ENCODE measurements at regions not wholly inside any gene's neighbourhood (a gene's known extent, or its start where the extent isn't known, plus 50 kb on each side); places are given as distances from the start of the nearest gene placed in this dataset.
"Not testable (repeated sequence)": the region's sequence is repeated elsewhere in the genome, so short reads cannot be mapped to it uniquely, and the experiment has no call there.

DNA sequence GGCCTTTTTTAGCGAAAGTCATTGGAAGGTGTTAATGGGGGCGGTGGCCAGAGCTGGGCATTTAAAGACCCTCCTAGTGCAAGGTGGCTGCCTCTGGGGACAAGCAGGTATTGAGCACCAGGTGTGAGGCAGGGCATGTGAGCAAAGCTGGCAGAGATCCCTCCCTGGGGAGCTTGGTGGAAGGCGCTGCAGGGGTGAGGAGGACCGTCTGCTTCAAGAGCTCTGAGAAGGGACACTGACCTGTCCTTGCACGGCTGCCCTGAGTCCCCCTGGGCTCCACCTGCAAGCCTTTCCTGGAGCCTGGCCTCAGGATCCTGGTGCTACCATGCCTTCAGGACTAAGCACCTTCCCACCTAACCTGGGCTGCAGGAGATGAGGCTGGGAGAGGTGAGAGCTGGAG is 127.0 kb upstream of the CIBAR2 start:
- no peak for DNase-seq (ENCODE audit: low spot score)

DNA sequence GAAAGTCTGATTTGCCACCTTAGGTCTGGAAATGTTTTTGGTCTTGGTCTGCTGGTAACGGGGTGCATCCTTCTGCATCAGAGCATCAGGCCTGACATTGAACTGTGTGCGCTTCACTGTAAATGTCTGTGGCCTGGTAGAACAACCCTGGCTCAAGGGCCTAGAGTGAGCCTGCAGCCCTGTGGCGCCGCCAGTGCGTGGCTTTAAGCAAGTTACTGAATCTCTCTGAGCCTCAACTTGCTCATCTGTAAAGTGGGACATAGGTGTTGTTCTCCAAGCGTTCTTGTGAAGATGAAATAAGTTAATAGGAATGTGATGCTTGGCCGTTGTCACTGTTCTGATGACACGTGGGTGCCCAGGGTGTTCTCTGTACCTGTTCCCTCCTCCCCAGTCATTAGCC is 127.6 kb upstream of the CIBAR2 start:
- no peak for DNase-seq (ENCODE audit: low spot score)

DNA sequence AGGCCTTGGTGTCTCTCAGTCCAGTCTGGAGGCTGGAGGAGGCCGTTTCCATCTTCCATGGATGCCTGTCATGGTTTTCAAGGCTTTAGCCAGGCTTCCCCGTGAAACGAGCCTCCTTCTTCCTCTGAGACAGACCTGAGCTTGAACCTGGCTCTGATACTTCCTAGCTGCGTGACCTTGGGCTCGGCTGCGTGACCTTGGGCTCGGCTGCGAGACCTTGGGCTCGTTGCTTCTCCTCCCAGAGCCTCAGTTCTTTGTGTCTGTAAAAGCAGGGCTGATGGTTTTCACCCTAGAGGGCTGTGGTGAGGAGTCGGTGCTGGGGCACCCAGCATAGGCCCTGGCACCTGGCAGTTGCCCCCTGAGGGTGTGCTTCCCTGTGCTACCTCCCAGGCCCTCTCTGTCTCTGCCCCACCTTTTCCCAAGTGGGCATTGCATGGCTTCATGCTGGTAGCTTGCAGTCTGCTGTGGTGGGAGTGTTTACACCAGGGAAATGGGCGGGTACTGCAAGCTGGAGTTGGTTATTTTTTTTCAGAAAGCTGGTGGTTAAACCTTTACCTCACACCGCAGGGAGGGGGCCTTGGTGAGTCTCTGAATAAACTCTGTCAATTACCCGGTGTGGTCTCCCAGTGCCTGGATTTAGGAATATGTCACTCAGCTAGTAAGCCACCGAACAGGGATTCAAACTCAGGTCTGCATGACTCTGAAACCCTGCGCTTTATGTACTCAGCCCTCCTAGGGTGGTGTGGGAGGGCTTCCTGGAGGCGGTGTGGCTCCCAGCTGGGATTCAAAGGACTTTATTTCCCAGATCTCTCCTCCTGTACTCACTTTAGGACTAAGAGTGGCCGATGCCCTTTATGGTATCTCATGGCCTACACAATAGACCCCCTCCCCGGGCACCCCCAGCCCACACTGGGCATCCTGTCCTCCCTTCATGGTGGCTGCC is 129.0 kb upstream of the CIBAR2 start:
- DNase-seq (ENCODE audit: low spot score): no peak

DNA sequence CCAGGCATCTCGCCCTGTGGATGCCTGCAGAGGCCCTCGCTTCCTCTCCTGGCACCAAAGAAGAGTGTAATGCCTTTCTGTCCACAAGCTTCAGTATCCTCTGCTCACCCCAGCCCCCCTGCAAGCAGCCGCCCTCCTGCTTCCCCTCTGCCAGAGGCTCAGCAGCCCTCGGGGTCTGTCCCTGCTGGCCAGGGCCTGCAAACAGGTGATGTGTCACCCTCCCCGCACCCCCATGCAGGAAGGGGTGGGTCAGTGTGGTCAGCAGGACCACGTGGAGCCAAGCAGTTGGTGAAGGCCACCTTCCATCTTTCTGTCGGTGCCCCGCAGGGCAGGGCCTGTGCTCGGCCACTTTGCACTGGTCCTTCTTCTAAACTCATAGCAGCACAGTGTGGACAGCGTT is 129.9 kb upstream of the CIBAR2 start:
- no peak for DNase-seq (ENCODE audit: low spot score)

DNA sequence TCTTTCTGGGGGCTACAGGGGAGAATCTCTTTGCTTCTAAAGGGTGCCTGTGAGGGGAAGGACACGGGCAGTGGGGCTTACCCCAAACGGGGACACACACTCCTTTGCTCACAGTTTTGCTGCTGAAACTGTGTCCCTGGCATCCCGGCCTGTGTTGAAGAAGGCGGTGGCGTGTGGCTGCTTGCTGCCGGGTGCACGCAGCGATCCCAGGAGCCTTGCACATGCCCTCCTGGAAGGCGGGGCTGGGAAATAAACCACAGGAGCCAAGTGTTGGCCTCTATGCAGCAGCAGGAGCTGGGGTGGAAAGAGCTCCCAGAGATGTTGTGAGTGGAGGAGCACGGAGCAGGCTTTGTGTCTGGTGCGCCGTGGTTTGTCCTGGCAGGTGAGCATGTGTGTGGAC is 131.0 kb upstream of the CIBAR2 start:
- DNase-seq (ENCODE audit: low spot score): no peak

DNA sequence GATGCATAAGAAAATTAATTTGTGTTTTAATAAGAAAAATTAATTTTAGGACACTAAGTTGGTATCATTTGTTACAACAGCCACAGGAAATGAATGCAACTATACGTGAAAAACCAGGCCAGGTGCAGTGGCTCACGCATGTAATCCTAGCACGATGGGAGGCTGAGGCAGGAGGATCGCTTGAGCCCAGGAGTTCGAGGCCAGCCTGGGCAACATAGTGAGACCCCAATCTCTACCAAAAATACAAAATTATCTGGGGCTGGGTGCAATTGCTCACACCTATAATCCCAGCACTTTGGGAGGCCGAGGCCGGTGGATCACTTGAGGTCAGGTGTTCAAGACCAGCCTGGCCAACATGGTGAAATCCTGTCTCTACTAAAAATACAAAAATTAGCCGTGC is 132.2 kb upstream of the CIBAR2 start:
- DNase-seq (ENCODE audit: low spot score): not testable (repeated sequence)

DNA sequence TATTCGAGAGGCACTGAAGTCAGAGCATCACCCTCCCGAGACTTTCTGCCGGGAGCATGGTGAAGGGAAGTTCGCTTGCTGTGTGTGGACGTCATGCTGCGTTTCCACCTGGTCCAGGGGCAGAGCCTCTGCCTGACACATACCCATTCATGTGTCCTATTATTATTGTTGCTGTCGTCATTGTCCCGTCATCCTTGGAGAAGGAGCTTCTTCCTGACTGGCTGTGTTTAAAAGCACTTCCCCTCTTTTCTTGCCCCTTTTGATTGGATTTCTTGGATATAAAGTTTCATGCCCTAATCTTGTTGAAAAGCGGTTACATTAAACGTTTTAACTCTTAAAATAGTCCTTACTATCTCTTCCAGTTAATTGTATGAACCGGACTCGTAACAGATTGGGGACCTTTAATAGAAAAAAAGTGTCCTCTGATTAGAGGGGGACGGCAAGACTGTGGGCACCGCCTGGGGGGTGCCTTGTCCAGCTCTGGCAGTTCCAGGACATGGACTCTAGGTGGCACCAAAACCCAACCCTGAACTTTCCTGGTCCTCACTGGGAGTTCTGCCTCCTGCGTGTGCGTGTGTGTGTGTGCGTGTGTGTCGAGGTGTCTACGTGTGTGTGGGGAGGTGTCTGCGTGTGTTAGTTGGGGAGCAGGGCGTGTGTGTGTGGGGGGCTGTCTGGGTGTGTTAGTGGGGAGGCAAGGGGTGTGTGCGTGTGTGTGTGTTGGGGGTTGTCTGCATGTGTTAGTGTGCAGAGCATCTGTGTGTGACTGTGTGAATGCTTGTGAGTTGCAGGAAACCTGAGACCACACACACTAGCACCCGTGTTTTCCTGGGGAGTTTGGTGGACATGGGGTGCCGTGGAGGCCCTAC is 133.3 kb upstream of the CIBAR2 start:
- peak; percentile 64 for DNase-seq (ENCODE audit: low spot score)

DNA sequence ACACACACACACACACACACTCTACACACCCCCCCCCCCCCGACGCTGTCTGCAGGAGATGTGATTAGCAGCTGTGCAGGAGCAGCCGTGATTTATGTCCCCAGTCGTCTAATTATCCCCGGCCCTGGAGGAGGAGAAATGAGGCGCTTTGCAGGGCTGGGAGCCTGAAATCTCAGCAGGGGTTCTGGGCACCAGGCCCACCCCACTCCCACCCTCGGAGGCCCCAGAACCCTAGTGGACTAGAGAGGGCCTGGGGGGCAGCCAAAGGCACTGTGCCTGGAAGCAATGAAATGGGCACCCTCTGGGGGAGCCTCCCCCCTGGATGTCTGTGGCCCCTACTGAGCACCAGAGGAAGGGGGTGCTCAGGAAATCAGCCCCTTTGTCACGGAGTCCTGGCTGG is 134.2 kb upstream of the CIBAR2 start:
- no peak for DNase-seq (ENCODE audit: low spot score)

DNA sequence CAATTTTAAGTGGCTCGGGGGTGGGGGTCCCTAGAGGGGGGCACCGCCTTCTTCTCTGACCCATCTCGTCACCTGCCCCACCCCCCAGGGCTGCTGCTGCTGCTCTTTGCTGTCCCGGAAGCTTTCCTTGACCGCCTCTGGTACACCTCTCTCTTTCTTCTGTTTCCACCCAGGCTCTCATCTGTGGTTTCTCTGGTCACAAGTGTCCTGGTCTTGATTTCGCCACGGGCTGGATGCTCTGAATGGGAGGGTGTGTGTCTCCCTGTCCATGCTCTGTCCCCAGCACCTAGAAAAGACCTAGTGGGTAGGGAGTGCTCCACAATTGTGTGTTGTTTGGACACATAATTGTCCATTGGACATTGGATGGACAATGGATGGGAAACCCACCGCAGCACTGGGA is 134.7 kb upstream of the CIBAR2 start:
- DNase-seq (ENCODE audit: low spot score): no peak

DNA sequence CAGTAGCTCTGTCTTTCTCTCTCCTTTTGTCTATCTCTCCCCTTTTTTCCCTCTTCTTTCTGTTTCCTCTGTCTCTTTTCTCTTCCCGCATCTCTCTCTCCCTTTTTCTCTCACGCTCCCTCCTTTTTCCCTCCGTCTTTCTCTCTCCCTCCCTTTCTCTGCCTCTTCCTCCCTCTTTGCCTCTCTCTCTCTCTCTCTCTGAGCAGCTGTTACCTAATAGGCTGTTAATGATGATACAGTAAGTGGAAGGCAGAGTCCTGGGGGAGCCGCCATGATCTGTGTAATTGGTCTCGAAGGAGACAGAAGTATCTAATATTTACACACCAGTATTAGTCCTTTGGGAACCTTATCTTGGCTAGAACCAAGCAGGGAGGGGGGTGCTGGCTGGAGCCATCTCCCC is 136.1 kb upstream of the CIBAR2 start:
- no peak for DNase-seq (ENCODE audit: low spot score)

DNA sequence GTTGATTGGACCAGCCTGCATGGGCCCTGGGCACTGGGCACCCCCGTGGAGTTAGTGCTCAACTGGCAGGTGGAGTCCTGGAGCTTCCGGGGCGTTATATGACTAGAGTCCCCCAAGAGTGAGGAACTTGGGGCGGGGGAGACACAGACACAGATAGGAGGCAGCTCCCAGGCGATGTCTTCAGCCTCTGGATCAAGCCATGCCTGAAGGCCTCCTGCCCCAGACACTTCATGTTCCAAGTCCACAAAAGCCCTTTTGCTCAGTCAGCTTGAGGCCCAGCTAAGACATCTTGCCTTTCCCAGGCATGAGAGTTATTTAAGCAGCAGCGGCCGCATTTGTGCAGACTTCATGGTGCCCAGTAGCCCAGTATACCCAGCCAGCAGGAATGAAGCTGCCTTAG is 136.6 kb upstream of the CIBAR2 start:
- no peak for DNase-seq (ENCODE audit: low spot score)

DNA sequence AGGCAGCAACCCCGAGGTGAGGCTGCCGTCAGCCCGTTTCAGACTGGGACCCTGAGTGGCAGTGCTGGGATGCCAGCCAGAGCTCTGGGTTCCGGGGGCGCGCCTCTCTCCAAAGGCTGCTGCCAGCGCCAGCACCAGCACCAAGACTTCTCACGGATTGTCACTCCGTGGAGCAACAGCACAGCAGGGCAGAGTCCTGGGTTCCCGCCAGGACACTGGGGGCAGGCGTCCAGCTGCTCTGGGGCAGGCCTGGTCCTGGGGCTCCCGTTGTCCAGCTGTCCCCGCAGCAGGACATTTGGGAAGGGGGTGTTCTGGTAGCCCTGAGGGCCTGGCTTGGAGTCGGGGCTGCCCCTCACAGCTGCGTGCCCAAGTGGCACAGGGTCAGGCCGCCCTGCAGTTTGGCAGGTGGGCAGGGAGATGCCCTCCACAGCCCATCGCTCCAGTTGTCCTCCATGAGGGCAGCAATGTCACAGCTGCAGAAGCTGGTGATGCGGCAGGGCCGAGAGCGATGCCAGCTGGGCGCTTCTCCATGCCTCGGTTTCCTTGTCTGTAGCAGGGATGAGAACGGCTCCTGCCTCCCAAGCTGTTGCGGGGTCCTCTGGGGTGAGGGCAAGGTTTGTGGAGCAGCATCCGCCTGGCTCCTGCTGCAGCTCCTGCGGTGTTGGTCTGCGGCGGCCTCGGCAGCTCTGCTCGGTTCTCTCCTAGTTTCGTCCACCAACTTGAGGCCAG is 137.3 kb upstream of the CIBAR2 start:
- DNase-seq (ENCODE audit: low spot score): no peak

DNA sequence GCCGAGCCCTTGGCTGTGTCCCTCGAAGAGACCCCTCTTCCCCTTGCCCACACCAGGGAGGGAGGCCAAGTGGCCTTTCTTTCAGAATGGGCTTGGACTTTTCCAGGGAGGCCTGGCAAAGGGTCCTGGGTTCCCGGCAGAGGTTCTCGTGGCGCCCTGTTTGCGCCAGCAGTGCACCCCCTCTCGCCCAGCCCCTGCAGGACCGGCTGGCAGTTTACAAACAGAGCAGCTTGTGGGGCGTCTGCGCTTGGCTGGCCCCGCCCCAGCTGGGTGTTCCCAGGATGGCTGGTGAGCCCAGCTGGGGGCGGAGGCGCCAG is 137.8 kb upstream of the CIBAR2 start:
- DNase-seq (ENCODE audit: low spot score): no peak

DNA sequence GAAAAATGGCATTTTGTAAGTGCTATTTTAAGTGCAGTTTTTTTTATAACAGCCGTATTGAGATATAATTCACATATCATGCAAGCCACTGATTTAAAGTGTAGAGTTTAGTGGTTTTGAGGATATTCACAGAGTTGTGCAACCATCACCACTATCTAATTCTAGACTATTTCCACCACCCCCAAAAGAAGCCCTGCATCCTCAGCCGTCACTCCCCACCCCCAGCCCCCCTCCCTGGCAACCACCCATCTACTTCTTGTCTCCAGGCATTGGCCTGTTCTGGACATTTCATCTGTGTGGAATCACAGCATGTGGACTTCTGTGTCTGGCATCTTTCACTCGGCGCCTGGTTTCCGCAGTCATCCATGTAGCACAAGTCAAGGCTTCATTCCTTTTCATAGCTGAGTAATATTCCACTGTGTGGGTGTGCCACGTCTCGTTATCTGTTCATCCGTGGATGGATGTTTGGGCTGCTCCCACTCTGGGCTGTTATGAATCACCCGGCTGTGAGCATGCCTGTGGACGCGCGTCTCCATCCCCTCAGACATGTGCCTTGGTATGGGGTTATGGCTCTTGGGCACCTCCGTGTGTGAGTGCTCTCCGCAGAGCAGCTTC is 138.4 kb upstream of the CIBAR2 start:
- DNase-seq (ENCODE audit: low spot score): no peak

DNA sequence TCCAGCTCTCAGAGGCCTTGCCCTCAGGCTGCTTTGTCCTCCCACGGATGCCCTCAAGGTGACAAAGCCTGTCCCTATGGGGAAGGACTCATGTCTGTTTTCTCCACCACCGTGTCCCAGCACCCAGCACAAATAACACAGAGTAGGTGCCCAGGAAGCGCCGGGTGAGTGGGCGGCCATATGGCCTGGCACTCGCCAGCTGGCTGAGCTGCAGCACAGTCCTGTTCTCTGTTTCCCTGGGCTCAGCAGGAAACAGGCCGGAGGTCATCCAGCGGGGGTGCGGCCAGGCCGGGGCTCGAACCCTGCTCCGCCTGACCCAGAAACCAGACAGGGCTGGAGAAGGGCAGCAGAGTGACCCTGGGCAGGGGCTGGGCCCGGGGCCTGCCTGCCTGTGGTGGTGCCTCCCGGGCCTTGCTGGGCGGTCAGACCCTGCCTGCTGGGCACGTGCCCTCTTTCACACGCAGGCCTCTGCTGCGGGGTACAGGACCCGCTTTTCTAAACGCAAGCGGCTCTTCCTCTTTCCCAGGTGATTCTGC is 139.0 kb upstream of the CIBAR2 start:
- DNase-seq (ENCODE audit: low spot score): no peak

DNA sequence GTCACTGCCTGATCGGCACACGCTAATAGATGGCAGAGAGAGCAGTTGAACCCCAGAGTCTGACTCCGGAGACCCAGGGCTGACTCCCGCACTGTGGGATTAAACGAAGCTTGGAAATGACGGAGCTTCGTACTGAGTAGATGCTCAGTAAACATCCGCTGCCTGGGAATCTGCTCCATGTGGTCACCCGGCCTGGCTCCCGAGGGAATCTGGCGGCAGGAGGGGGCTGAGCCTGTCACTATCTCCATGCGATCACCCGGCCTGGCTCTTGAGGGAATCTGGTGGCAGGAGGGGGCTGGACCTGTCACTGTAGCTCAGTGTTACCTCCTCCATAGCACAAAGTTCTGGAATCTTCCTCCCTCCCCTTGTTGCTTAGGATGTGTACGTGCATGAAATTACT is 139.7 kb upstream of the CIBAR2 start:
- no peak for DNase-seq (ENCODE audit: low spot score)

DNA sequence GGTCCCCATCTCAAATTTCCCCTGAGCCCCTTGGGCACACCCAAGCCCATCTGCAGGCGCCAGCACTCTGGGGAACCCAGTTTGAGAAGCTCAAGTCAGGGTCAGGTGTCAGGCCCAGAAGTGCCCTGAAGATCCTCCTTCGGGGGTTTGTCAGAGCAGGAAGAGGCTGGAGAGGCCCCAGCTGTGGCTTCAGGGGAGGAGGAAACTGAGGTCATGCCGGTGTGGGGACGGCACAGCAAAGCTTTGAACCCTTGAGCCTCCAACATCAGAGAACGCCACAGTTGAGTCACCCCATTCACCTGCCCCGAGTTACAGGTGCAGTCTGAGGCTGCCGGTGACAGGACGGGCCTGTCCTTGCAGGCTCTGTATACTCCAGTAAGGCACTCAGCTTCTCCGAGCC is 140.2 kb upstream of the CIBAR2 start:
- no peak for DNase-seq (ENCODE audit: low spot score)

DNA sequence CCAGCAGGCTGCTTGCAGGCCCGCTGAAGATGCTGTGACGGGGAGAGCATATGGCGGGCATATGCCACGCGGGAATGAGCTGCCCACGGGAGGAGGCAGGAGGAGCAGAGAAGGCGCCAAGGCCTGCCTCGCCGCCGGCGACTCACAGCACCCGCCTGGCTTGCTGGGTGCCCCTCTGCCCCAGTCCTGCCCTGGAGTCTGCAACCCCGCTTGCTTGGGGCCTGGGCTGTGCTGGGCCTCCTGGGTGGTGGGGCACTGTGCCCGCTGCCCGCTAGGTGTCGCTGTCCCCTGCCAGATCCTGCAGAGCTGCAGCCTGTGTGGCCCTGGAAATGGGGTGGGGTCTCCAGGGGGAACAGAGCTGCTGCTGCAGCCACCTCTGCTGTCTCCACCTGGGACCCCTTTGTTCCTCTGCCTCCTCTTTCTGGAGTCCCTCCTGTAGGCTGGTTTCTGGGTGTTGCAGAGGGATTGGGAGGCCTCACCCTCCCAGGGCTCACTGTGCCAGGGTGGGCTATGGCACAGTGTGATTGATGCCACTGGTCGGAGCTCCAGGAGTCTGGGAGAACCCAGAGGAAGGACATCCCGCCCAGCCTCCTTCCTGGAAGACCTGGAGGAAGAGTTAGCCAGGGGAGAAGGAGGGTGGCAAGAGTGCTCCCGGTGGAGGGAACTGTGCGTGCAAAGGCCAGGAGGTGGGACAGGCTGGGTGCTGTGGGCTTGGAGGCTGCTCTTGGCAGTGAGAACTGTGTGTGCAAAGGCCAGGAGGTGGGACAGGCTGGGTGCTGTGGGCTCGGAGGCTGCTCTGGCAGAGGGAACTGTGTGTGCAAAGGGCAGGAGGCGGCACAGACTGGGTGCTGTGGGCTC is 141.0 kb upstream of the CIBAR2 start:
- peak; percentile 50 for DNase-seq (ENCODE audit: low spot score)

DNA sequence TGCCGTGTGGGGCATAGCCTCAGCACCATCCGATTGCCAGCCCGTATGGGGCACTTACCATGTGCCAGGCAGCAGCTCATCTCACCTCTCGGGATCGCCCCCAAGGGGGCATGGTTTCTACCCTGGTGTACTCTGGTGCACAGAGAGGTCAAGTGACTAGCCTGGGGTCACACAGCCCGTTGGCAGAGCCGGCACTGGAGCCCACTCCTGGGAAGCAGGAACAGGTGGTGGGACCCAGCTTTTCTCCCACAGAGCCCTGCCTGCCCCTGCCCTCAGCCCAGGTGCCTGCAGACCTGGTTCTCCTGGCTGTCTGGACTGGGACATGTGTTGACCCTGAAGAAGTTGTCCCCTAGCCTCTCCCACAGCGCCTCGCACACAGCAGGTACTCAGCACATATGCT is 141.8 kb upstream of the CIBAR2 start:
- no peak for DNase-seq (ENCODE audit: low spot score)

DNA sequence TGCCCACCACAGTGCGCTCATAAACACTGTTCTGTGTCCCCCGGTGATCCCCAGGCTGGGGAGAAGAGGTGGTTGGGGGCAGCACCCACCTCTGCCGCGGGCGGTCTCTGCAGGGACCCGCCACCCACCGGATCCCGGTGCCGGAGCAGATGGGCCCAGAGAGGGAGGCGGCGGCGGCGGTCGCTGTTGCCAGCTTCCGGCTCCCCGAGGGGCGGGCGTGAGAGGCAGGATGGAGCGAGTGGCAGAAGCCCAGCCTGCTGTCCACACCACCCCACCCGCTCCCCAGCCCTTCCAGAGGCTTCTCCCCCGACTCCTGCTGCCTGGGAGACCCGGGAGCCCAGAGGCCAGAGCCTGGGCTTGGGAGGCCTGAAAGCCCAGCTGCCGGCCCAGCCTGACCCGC is 142.6 kb upstream of the CIBAR2 start:
- no peak for DNase-seq (ENCODE audit: low spot score)

DNA sequence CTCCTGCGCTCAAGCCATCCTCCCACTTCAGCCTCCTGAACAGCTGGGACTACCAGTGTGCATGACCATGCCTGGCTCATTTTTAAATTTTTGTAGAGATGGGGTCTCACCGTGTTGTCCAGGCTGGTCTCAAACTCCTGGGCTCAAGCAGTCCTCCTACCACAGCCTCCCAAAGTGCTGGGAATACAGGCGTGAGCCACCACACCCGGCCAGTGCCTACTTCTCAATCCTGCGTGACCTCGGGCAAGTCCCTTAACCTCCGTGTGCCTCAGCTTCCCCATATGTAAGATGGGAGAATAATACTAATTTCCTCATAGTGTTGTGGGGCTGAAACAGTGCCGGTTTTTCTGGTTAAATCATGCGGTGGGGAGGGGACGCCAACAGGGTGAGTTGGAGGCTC is 143.5 kb upstream of the CIBAR2 start:
- DNase-seq (ENCODE audit: low spot score): no peak

All from mucosa of gallbladder (tissue), 1 donor.